Progenitor cell of endocrine pancreas (in vitro differentiated cells): ENCODE measurements at regions not wholly inside any gene's neighbourhood (a gene's known extent, or its start where the extent isn't known, plus 50 kb on each side); places are given as distances from the start of the nearest gene placed in this dataset.

Source experiments
- DNase-seq: peaks from one replicate; pipeline ENCODE4 v3.0.0; 2021; ENCODE audit warnings: low spot score; ENCODE audit not compliant: unreplicated experiment
- H3K27ac Mint-ChIP-seq: 2 replicates; pipeline ENCODE4 v1.8.0; 2021; ENCODE audit warnings: mild to moderate bottlenecking, moderate library complexity, mixed read lengths
- H3K27me3 Mint-ChIP-seq: 2 replicates; pipeline ENCODE4 v1.8.0; 2021; ENCODE audit warnings: mixed read lengths
- H3K36me3 Mint-ChIP-seq: 2 replicates; pipeline ENCODE4 v1.8.0; 2022; ENCODE audit warnings: mixed read lengths; ENCODE audit not compliant: insufficient read depth
- H3K4me1 Mint-ChIP-seq: 2 replicates; pipeline ENCODE4 v1.8.0; 2021; ENCODE audit warnings: low read depth, mixed read lengths
- H3K4me3 Mint-ChIP-seq: 2 replicates; pipeline ENCODE4 v1.8.0; 2021; ENCODE audit warnings: low read depth, mild to moderate bottlenecking, moderate library complexity, mixed read lengths
- H3K9me3 Mint-ChIP-seq: 2 replicates; pipeline ENCODE4 v1.8.0; 2021; ENCODE audit warnings: low read depth, mixed read lengths
- CTCF ChIP-seq: fragments of 200-600 bp; sonication (generic); IDR thresholded peaks from one replicate; pipeline ENCODE4 v1.5.0; 2021; ENCODE audit warnings: antibody characterized with exemption, mild to moderate bottlenecking; ENCODE audit not compliant: unreplicated experiment

DNA sequence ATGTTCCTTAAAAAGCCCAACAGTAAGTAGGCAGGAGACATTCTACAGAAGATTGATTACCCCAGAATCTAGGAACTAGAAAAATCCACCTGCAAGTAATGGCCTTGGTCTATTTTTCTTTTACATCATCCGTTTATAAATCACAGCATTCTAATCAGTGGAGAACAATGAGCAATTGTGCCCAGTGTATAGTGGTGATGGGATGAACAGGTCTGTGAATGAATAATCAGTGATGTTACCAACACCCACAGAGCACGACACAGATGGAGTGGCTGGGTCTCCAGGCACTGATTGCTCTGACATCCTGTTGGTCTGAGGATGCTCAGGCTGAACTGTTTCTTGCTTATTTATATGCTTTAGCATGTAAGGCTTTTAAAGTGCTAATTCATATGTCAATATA is 1251.2 kb upstream of the CDH8 start:
- DNase-seq: no peak
- Mint-ChIP-seq H3K4me3 (no peak overlapping the region), H3K4me1 (peaks cover 6% of the 10 kb centered on the region), H3K36me3 (no peaks in the 10 kb centered on the region), H3K9me3 (no peaks in the 10 kb centered on the region), H3K27me3 (no peaks in the 10 kb centered on the region), H3K27ac (no peak overlapping the region)
- TF ChIP-seq CTCF: no peak

- TF ChIP-seq CTCF: no peak
- Mint-ChIP-seq H3K36me3 (no peaks in the 10 kb centered on the region), H3K9me3 (peaks cover 3% of the 10 kb centered on the region), H3K27me3 (no peaks in the 10 kb centered on the region), H3K27ac (no peak overlapping the region), H3K4me3 (no peak overlapping the region), H3K4me1 (peaks cover 9% of the 10 kb centered on the region)
- no peak for DNase-seq
Observed at GRCh38 chr16:63283721-63284120, 1247.5 kb upstream of the CDH8 start.

DNA sequence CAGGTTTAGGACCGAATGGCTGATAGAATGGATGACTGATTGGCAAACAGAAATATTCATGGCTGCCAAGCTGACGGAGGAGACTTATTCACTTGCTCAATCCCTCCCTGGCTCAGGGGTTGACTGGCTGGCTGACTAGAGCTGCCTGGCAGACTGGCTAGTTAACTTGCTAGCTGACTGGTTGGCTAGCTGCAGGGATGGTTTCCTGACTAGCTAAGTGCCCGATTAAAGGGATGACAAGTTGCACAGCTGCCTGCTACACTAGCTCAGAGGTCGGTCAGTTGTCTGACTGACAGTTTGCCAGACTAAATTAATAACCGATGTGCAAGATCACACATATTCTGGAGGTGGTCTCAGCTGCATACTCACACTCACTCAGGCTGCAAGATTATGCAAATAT is 1208.4 kb upstream of the CDH8 start:
- no peak for TF ChIP-seq CTCF
- Mint-ChIP-seq H3K27ac (no peak overlapping the region), H3K36me3 (no peaks in the 10 kb centered on the region), H3K9me3 (peaks cover 9% of the 10 kb centered on the region), H3K27me3 (no peaks in the 10 kb centered on the region), H3K4me3 (no peak overlapping the region), H3K4me1 (peaks cover 1% of the 10 kb centered on the region)
- DNase-seq: no peak

DNA sequence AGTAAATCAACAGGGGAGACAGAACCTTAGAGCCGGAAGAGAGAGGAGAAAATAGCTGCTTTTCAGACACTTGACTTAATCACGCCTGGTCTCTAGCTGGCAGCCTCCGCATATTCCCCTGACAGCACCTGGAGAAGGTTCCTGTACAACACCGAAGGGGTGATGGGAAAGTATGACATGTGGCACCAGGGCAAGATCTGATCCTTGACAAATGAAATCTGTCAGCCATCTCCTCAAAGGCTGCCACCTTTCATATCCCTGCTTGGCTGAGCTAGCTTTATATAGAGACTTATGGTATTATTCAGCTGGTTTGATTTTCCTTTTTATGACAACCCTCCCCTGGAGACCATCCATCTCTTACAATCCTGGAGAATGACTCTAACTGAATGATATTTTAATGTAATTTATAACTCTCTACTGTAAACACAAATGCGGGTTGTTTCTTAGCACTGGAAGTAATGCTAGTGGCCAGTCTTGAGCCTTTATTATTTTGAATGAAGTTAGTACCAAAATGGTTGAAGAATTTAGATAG is 1205.3 kb upstream of the CDH8 start:
- Mint-ChIP-seq H3K4me1 (peaks cover 1% of the 10 kb centered on the region), H3K4me3 (no peak overlapping the region), H3K9me3 (no peaks in the 10 kb centered on the region), H3K36me3 (no peaks in the 10 kb centered on the region), H3K27me3 (no peaks in the 10 kb centered on the region), H3K27ac (no peak overlapping the region)
- DNase-seq: no peak
- TF ChIP-seq CTCF: no peak

DNA sequence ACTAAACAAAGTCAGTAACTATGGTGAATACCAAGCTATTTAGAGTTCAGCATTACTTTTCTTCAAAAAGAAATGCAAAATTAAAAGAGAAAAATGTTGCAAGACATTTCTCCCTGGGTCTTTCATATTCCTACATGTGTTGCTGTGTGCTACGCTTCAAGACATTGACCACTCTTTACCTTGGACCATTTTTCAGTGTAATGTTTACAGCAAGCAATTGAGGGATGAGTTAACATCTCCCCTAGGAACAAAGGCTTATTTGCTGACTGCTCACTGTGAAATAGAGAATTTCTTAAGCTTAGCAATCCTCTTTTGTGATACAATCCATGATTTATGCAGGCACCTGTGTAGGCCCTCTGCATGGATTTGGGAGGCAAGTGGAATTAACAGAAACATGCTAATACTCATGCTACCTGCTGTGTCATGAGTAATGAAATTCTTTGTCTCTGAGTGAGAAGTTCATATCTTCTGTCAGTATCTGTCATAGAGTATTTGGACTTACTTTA is 1202.9 kb upstream of the CDH8 start:
- TF ChIP-seq CTCF: no peak
- no peak for DNase-seq
- no peak overlapping the region for H3K4me3 Mint-ChIP-seq
- H3K27me3 Mint-ChIP-seq: no peaks in the 10 kb centered on the region
- H3K4me1 Mint-ChIP-seq: peaks cover 1% of the 10 kb centered on the region
- no peaks in the 10 kb centered on the region for H3K36me3 Mint-ChIP-seq
- H3K9me3 Mint-ChIP-seq: peaks cover 14% of the 10 kb centered on the region
- H3K27ac Mint-ChIP-seq: no peak overlapping the region
